ENCODE measurements at regions not wholly inside any gene's neighbourhood (a gene's known extent, or its start where the extent isn't known, plus 50 kb on each side); places are given as distances from the start of the nearest gene placed in this dataset.

DNA sequence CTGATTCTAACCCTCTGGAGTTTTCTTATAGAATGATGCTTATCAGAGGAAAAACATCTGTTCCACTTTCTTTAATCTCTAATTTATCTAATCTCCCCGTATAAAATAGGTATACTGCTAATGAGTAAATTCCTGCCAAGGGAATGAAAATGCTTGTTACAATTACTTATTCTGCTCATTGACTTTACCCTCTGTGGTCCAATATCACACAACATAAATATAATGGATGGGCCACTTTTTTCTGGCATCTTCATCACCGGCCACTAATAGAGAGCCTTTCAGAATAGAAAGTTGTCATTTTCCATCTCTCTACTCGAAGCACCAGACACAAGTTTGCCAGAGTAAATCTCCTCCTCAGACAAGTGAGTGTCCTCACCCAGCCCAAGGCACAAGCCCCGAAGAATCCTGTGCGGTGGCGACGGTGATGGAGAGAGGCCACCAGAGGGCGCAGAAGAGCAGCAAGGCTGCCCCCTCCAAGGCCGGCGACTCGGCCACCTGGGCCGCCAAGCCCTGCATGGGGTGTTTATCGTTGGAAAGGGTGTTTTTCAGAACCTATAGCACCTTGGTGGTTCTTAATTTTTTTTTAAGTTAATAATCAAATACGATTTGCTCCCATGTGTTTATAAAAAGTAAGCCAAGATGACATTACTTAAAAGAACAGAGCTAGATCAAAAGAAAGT is 212.9 kb upstream of the ARID1B start:
- DNase-seq (ENCODE audit: low spot score), result peak; percentile 86
- Mint-ChIP-seq H3K27ac (ENCODE audit: unreplicated experiment) (no peak overlapping the region), H3K9me3 (ENCODE audit: unreplicated experiment) (no peaks in the 10 kb centered on the region), H3K27me3 (ENCODE audit: unreplicated experiment) (no peaks in the 10 kb centered on the region), H3K4me1 (ENCODE audit: unreplicated experiment) (no peaks in the 10 kb centered on the region), H3K36me3 (ENCODE audit: low read depth, unreplicated experiment) (no peaks in the 10 kb centered on the region), H3K4me3 (ENCODE audit: unreplicated experiment) (no peak overlapping the region)
- TF ChIP-seq, protein P1, sequence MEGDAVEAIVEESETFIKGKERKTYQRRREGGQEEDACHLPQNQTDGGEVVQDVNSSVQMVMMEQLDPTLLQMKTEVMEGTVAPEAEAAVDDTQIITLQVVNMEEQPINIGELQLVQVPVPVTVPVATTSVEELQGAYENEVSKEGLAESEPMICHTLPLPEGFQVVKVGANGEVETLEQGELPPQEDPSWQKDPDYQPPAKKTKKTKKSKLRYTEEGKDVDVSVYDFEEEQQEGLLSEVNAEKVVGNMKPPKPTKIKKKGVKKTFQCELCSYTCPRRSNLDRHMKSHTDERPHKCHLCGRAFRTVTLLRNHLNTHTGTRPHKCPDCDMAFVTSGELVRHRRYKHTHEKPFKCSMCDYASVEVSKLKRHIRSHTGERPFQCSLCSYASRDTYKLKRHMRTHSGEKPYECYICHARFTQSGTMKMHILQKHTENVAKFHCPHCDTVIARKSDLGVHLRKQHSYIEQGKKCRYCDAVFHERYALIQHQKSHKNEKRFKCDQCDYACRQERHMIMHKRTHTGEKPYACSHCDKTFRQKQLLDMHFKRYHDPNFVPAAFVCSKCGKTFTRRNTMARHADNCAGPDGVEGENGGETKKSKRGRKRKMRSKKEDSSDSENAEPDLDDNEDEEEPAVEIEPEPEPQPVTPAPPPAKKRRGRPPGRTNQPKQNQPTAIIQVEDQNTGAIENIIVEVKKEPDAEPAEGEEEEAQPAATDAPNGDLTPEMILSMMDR (IDR thresholded peaks at IDR 0.05; ENCODE audit: unreplicated experiment), result peak; percentile 84

DNA sequence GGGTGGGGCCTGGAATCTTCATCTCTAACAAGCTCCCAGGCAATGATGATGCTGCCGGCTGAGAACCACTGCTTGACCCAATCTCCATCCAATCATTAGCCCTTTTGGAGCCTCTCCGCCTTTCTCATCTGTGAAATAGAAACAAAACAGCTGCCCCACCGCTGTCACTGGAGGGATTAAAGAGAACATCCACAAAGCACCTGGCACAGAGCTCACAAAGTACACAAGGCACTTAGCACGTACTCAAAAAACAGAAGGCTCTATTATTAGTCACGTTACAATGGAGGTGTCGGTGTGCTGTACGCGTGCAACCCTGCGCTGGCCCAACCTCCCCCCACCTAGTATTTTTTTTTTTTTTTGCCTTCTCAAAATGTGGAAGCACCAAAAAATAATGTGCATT is 213.5 kb upstream of the ARID1B start:
- DNase-seq (ENCODE audit: low spot score), result no peak
- no peak overlapping the region for H3K4me3 Mint-ChIP-seq (ENCODE audit: unreplicated experiment)
- no peaks in the 10 kb centered on the region for H3K4me1 Mint-ChIP-seq (ENCODE audit: unreplicated experiment)
- H3K27me3 Mint-ChIP-seq (ENCODE audit: unreplicated experiment), result no peaks in the 10 kb centered on the region
- no peaks in the 10 kb centered on the region for H3K36me3 Mint-ChIP-seq (ENCODE audit: low read depth, unreplicated experiment)
- H3K9me3 Mint-ChIP-seq (ENCODE audit: unreplicated experiment), result no peaks in the 10 kb centered on the region
- no peak overlapping the region for H3K27ac Mint-ChIP-seq (ENCODE audit: unreplicated experiment)
- TF ChIP-seq, protein P1 (IDR thresholded peaks at IDR 0.05; ENCODE audit: unreplicated experiment), result no peak

DNA sequence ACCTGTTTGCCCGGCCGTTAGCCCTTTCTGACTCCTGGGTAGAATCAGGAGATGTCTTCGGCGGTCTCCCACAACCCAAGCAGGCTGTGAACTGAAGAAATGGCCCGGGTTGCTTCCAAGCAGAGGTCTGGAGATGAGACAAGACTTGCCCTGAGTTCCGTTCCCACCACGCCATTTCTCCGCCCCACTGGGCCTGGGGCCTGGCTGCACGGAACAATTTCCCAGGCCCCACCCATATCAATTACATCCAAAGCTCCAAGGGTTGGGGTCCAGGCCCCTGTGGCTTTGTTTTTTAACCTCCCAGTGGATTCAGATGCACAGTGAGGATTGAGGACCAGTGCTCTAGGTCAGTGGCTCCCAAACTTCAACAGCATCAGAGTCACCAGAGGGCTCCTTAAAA is 214.5 kb upstream of the ARID1B start:
- H3K36me3 Mint-ChIP-seq (ENCODE audit: low read depth, unreplicated experiment), result no peaks in the 10 kb centered on the region
- no peaks in the 10 kb centered on the region for H3K27me3 Mint-ChIP-seq (ENCODE audit: unreplicated experiment)
- H3K27ac Mint-ChIP-seq (ENCODE audit: unreplicated experiment), result no peak overlapping the region
- no peaks in the 10 kb centered on the region for H3K9me3 Mint-ChIP-seq (ENCODE audit: unreplicated experiment)
- TF ChIP-seq, protein P1 (IDR thresholded peaks at IDR 0.05; ENCODE audit: unreplicated experiment), result no peak
- H3K4me3 Mint-ChIP-seq (ENCODE audit: unreplicated experiment), result no peak overlapping the region
- DNase-seq (ENCODE audit: low spot score), result no peak
- H3K4me1 Mint-ChIP-seq (ENCODE audit: unreplicated experiment), result no peaks in the 10 kb centered on the region

DNA sequence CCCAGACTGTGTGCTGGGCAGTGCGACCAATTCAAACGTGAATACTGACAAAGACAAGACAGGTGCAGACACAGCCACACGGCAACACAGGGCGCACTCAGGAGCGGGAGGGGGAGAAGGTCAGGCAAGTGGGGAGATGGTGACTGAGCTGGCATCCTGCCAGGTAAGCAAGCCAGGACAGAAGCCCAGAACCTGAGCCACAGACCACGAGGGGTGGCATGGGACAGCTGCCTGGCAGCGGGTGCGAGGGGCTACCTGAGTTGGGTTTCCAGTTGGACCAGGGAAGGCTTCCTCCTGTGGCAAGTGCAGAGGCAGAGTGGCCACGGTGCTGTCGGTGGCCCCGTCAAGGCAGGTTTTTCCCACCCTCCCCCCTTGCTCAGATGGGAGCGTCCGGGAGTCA is 215.2 kb upstream of the ARID1B start:
- Mint-ChIP-seq H3K27ac (ENCODE audit: unreplicated experiment) (no peak overlapping the region), H3K36me3 (ENCODE audit: low read depth, unreplicated experiment) (no peaks in the 10 kb centered on the region), H3K9me3 (ENCODE audit: unreplicated experiment) (no peaks in the 10 kb centered on the region), H3K27me3 (ENCODE audit: unreplicated experiment) (peaks cover 2% of the 10 kb centered on the region), H3K4me1 (ENCODE audit: unreplicated experiment) (no peaks in the 10 kb centered on the region), H3K4me3 (ENCODE audit: unreplicated experiment) (no peak overlapping the region)
- DNase-seq (ENCODE audit: low spot score), result no peak
- TF ChIP-seq, protein P1 (IDR thresholded peaks at IDR 0.05; ENCODE audit: unreplicated experiment), result no peak

DNA sequence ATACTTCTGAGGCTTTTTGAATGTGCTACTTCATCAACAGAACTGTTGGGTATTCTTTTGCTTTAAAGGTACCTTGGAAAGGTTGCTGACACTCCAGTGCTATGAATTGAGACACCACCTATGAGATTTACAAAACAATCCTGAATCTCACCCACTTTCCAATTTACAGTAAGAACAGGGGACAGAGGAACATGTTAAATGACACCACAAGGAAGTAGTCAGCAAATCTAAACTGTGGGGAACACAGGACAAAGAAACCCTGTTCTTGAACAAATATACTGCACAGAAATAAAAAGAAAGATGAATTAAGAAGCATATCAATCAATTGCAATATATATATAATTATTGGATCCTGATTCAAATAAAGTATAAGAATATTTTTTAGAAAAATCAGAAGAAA is 216.7 kb upstream of the ARID1B start:
- H3K27me3 Mint-ChIP-seq (ENCODE audit: unreplicated experiment), result peaks cover 2% of the 10 kb centered on the region
- no peaks in the 10 kb centered on the region for H3K36me3 Mint-ChIP-seq (ENCODE audit: low read depth, unreplicated experiment)
- no peak overlapping the region for H3K27ac Mint-ChIP-seq (ENCODE audit: unreplicated experiment)
- no peaks in the 10 kb centered on the region for H3K9me3 Mint-ChIP-seq (ENCODE audit: unreplicated experiment)
- DNase-seq (ENCODE audit: low spot score), result no peak
- no peak overlapping the region for H3K4me3 Mint-ChIP-seq (ENCODE audit: unreplicated experiment)
- H3K4me1 Mint-ChIP-seq (ENCODE audit: unreplicated experiment), result no peaks in the 10 kb centered on the region
- TF ChIP-seq, protein P1 (IDR thresholded peaks at IDR 0.05; ENCODE audit: unreplicated experiment), result no peak

Measured in endothelial cell (in vitro differentiated cells).